GM23338 (cell line): ENCODE measurements at regions not wholly inside any gene's neighbourhood (a gene's known extent, or its start where the extent isn't known, plus 50 kb on each side); places are given as distances from the start of the nearest gene placed in this dataset.

ENCODE experiments used
- ATAC-seq: fragments of 200-7000 bp; cut with Tn5 transposase; 3 replicates; pipeline ENCODE4 v1.9.1; 2020
- DNase-seq: peaks from one replicate; pipeline ENCODE4 v3.0.0-alpha.2; 2015; ENCODE audit warnings: low spot score
- H2AFZ ChIP-seq: fragments of 200-600 bp; sonication (generic); 2 replicates; pipeline ENCODE4 v1.8.0; 2016; ENCODE audit warnings: antibody characterized with exemption, mild to moderate bottlenecking, moderate library complexity
- H3F3A ChIP-seq: fragments of 200-600 bp; sonication (generic); replicated peaks from 2 replicates; pipeline ENCODE4 v1.8.0; 2017; ENCODE audit warnings: antibody characterized with exemption, mixed run types, low read depth
- H3K27ac ChIP-seq: fragments of 200-600 bp; sonication (generic); 2 replicates; pipeline ENCODE4 v1.6.1; 2016; ENCODE audit warnings: low read depth
- H3K27me3 ChIP-seq: fragments of 200-600 bp; sonication (generic); 2 replicates; pipeline ENCODE4 v1.8.0; 2016; ENCODE audit warnings: mild to moderate bottlenecking, mixed run types, moderate library complexity; ENCODE audit not compliant: insufficient read depth
- H3K36me3 ChIP-seq: fragments of 200-600 bp; sonication (generic); 2 replicates; pipeline ENCODE4 v1.8.0; 2016; ENCODE audit warnings: mild to moderate bottlenecking; ENCODE audit not compliant: insufficient read depth
- H3K4me1 ChIP-seq: fragments of 200-600 bp; sonication (generic); 2 replicates; pipeline ENCODE4 v1.8.0; 2016; ENCODE audit warnings: mild to moderate bottlenecking, moderate library complexity; ENCODE audit not compliant: insufficient read depth
- H3K4me2 ChIP-seq: fragments of 200-600 bp; sonication (generic); 2 replicates; pipeline ENCODE4 v1.7.1; 2017; ENCODE audit warnings: mixed run types
- H3K4me3 ChIP-seq: fragments of 200-600 bp; sonication (generic); 2 replicates; pipeline ENCODE4 v1.6.1; 2016; ENCODE audit warnings: mixed run types
- H3K79me2 ChIP-seq: fragments of 200-600 bp; sonication (generic); replicated peaks from 2 replicates; pipeline ENCODE4 v1.8.0; 2017; ENCODE audit warnings: mild to moderate bottlenecking; ENCODE audit not compliant: insufficient read depth
- H3K9me2 ChIP-seq: fragments of 200-600 bp; sonication (generic); 2 replicates; pipeline ENCODE4 v1.8.0; 2017; ENCODE audit not compliant: insufficient read depth
- H4K20me1 ChIP-seq: fragments of 200-600 bp; sonication (generic); replicated peaks from 2 replicates; pipeline ENCODE4 v1.8.0; 2017; ENCODE audit warnings: mild to moderate bottlenecking; ENCODE audit not compliant: insufficient read depth
- H3K27ac Mint-ChIP-seq: 2 replicates; pipeline ENCODE4 v1.8.0; 2020; ENCODE audit warnings: inconsistent platforms, mild to moderate bottlenecking, moderate library complexity, mixed read lengths
- H3K27me3 Mint-ChIP-seq: 3 replicates; pipeline ENCODE4 v1.8.0; 2022; ENCODE audit warnings: low read depth, mild to moderate bottlenecking, moderate library complexity, mixed read lengths, inconsistent platforms; ENCODE audit not compliant: insufficient read depth, poor library complexity
- H3K36me3 Mint-ChIP-seq: 3 replicates; pipeline ENCODE4 v1.8.0; 2021; ENCODE audit warnings: low read depth, mild to moderate bottlenecking, inconsistent platforms, moderate library complexity, mixed read lengths
- H3K4me1 Mint-ChIP-seq: 3 replicates; pipeline ENCODE4 v1.8.0; 2020; ENCODE audit warnings: mild to moderate bottlenecking, inconsistent platforms, mixed read lengths
- H3K4me3 Mint-ChIP-seq: 3 replicates; pipeline ENCODE4 v1.8.0; 2021; ENCODE audit warnings: moderate library complexity, mild to moderate bottlenecking, inconsistent platforms, mixed read lengths
- H3K9me3 Mint-ChIP-seq: 3 replicates; pipeline ENCODE4 v1.8.0; 2020; ENCODE audit warnings: moderate library complexity, mild to moderate bottlenecking, inconsistent platforms, mixed read lengths
- CREB1 ChIP-seq: fragments of 250-450 bp; sonication (Bioruptor Pico); IDR thresholded peaks from 2 replicates; pipeline ENCODE4 v1.5.0; 2020; ENCODE audit warnings: low read depth, mild to moderate bottlenecking, moderate library complexity
- ETS1 ChIP-seq: IDR thresholded peaks from 2 replicates; pipeline ENCODE4 v1.6.1; 2016; ENCODE audit warnings: antibody characterized with exemption
- EZH2 ChIP-seq: fragments of 200-600 bp; sonication (generic); IDR thresholded peaks from one replicate; pipeline ENCODE4 v1.8.0; 2017; ENCODE audit warnings: antibody characterized with exemption, mild to moderate bottlenecking, low read depth; ENCODE audit not compliant: unreplicated experiment
- EZH2phosphoT487 ChIP-seq: fragments of 200-600 bp; sonication (generic); IDR thresholded peaks from one replicate; pipeline ENCODE4 v1.8.1; 2018; ENCODE audit warnings: antibody characterized with exemption; ENCODE audit not compliant: unreplicated experiment
- JUNB ChIP-seq: IDR thresholded peaks from one replicate; pipeline ENCODE4 v1.6.1; 2016; ENCODE audit warnings: antibody characterized with exemption; ENCODE audit not compliant: unreplicated experiment
- NANOG ChIP-seq: IDR thresholded peaks from 2 replicates; pipeline ENCODE4 v1.6.1; 2016; ENCODE audit warnings: antibody characterized with exemption, borderline replicate concordance
- POLR2AphosphoS5 ChIP-seq: IDR thresholded peaks from 2 replicates; pipeline ENCODE4 v1.6.1; 2016; ENCODE audit warnings: antibody characterized with exemption, low read depth
- STAT1 ChIP-seq: IDR thresholded peaks from one replicate; pipeline ENCODE4 v1.6.1; 2016; ENCODE audit warnings: antibody characterized with exemption; ENCODE audit not compliant: unreplicated experiment
- ZNF114 ChIP-seq: fragments of 250-450 bp; sonication (Bioruptor Pico); IDR thresholded peaks from 2 replicates; pipeline ENCODE4 v1.5.0; 2020; ENCODE audit warnings: mild to moderate bottlenecking, moderate library complexity
- ZNF331 ChIP-seq: fragments of 250-450 bp; sonication (Bioruptor Pico); IDR thresholded peaks from 2 replicates; pipeline ENCODE4 v1.5.0; 2020; ENCODE audit warnings: low read depth, mild to moderate bottlenecking, moderate library complexity
- TF ChIP-seq, protein P1 (sequence below): fragments of 250-450 bp; sonication (Bioruptor Pico); IDR thresholded peaks from 2 replicates; pipeline ENCODE4 v1.5.0; 2020; ENCODE audit warnings: mild to moderate bottlenecking, moderate library complexity
- TF ChIP-seq, protein P2 (sequence below), 2 experiments: fragments of 200-600 bp in 1 of 2; sonication (generic) in 1 of 2; conservative IDR thresholded peaks; 2 replicates each; pipeline versions ENCODE4 v1.5.1 to v1.6.1; 2016 to 2017; ENCODE audit warnings: antibody characterized with exemption in 2 of 2, low read depth in 2 of 2, mild to moderate bottlenecking in 2 of 2, moderate library complexity in 1 of 2

- Histone ChIP-seq H3K27ac (no peak overlapping the region), H3K27me3 (no peaks in the 10 kb centered on the region), H4K20me1 (no peaks in the 10 kb centered on the region), H3F3A (no peaks in the 10 kb centered on the region), H3K4me2 (no peak overlapping the region), H3K9me2 (no peaks in the 10 kb centered on the region), H3K36me3 (no peaks in the 10 kb centered on the region), H2AFZ (no peak overlapping the region), H3K4me1 (no peaks in the 10 kb centered on the region), H3K4me3 (no peak overlapping the region), H3K79me2 (no peaks in the 10 kb centered on the region)
- DNase-seq (no peak), ATAC-seq (no peak)
- no peak for TF ChIP-seq ZNF331 (CRISPR knock-in tag)
- no peak for TF ChIP-seq NANOG
- TF ChIP-seq JUNB: no peak
- no peak for TF ChIP-seq ZNF114 (CRISPR knock-in tag)
- TF ChIP-seq, protein P1, sequence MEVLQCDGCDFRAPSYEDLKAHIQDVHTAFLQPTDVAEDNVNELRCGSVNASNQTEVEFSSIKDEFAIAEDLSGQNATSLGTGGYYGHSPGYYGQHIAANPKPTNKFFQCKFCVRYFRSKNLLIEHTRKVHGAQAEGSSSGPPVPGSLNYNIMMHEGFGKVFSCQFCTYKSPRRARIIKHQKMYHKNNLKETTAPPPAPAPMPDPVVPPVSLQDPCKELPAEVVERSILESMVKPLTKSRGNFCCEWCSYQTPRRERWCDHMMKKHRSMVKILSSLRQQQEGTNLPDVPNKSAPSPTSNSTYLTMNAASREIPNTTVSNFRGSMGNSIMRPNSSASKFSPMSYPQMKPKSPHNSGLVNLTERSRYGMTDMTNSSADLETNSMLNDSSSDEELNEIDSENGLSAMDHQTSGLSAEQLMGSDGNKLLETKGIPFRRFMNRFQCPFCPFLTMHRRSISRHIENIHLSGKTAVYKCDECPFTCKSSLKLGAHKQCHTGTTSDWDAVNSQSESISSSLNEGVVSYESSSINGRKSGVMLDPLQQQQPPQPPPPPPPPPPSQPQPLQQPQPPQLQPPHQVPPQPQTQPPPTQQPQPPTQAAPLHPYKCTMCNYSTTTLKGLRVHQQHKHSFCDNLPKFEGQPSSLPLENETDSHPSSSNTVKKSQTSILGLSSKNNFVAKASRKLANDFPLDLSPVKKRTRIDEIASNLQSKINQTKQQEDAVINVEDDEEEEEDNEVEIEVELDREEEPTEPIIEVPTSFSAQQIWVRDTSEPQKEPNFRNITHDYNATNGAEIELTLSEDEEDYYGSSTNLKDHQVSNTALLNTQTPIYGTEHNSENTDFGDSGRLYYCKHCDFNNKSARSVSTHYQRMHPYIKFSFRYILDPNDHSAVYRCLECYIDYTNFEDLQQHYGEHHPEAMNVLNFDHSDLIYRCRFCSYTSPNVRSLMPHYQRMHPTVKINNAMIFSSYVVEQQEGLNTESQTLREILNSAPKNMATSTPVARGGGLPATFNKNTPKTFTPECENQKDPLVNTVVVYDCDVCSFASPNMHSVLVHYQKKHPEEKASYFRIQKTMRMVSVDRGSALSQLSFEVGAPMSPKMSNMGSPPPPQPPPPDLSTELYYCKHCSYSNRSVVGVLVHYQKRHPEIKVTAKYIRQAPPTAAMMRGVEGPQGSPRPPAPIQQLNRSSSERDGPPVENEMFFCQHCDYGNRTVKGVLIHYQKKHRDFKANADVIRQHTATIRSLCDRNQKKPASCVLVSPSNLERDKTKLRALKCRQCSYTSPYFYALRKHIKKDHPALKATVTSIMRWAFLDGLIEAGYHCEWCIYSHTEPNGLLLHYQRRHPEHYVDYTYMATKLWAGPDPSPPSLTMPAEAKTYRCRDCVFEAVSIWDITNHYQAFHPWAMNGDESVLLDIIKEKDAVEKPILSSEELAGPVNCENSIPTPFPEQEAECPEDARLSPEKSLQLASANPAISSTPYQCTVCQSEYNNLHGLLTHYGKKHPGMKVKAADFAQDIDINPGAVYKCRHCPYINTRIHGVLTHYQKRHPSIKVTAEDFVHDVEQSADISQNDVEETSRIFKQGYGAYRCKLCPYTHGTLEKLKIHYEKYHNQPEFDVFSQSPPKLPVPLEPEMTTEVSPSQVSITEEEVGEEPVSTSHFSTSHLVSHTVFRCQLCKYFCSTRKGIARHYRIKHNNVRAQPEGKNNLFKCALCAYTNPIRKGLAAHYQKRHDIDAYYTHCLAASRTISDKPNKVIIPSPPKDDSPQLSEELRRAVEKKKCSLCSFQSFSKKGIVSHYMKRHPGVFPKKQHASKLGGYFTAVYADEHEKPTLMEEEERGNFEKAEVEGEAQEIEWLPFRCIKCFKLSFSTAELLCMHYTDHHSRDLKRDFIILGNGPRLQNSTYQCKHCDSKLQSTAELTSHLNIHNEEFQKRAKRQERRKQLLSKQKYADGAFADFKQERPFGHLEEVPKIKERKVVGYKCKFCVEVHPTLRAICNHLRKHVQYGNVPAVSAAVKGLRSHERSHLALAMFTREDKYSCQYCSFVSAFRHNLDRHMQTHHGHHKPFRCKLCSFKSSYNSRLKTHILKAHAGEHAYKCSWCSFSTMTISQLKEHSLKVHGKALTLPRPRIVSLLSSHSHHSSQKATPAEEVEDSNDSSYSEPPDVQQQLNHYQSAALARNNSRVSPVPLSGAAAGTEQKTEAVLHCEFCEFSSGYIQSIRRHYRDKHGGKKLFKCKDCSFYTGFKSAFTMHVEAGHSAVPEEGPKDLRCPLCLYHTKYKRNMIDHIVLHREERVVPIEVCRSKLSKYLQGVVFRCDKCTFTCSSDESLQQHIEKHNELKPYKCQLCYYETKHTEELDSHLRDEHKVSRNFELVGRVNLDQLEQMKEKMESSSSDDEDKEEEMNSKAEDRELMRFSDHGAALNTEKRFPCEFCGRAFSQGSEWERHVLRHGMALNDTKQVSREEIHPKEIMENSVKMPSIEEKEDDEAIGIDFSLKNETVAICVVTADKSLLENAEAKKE (CRISPR knock-in tag): no peak
- TF ChIP-seq EZH2phosphoT487: no peak
- no peak for TF ChIP-seq POLR2AphosphoS5
- TF ChIP-seq EZH2: no peak
- no peak for TF ChIP-seq CREB1 (CRISPR knock-in tag)
- no peak for TF ChIP-seq ETS1
- TF ChIP-seq, protein P2, sequence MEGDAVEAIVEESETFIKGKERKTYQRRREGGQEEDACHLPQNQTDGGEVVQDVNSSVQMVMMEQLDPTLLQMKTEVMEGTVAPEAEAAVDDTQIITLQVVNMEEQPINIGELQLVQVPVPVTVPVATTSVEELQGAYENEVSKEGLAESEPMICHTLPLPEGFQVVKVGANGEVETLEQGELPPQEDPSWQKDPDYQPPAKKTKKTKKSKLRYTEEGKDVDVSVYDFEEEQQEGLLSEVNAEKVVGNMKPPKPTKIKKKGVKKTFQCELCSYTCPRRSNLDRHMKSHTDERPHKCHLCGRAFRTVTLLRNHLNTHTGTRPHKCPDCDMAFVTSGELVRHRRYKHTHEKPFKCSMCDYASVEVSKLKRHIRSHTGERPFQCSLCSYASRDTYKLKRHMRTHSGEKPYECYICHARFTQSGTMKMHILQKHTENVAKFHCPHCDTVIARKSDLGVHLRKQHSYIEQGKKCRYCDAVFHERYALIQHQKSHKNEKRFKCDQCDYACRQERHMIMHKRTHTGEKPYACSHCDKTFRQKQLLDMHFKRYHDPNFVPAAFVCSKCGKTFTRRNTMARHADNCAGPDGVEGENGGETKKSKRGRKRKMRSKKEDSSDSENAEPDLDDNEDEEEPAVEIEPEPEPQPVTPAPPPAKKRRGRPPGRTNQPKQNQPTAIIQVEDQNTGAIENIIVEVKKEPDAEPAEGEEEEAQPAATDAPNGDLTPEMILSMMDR (conservative IDR thresholded peaks at IDR 0.05; ENCODE audit: low read depth in 2 of 2): no peak
- TF ChIP-seq STAT1: no peak
- no peaks in the 10 kb centered on the region for H3K4me1 Mint-ChIP-seq
- H3K9me3 Mint-ChIP-seq: peaks cover 5% of the 10 kb centered on the region; the same call in 1 of the 3 replicates
- H3K36me3 Mint-ChIP-seq: no peaks in the 10 kb centered on the region
- H3K27ac Mint-ChIP-seq: no peak overlapping the region
- H3K27me3 Mint-ChIP-seq: peaks cover 5% of the 10 kb centered on the region
- H3K4me3 Mint-ChIP-seq: no peak overlapping the region
These were observed 214.4 kb upstream of the DSEL start for GRCh38 chr18:67730886-67731285.
